NCI-H2081 (cell line): ENCODE measurements at regions not wholly inside any gene's neighbourhood (a gene's known extent, or its start where the extent isn't known, plus 50 kb on each side); places are given as distances from the start of the nearest gene placed in this dataset.
"Not testable (repeated sequence)": the region's sequence is repeated elsewhere in the genome, so short reads cannot be mapped to it uniquely, and the experiment has no call there.

ENCODE experiments used
- DNase-seq, 2 experiments: peaks; one replicate each; lab custom pipeline; 2025; lab: John Stamatoyannopoulos, UW

DNA sequence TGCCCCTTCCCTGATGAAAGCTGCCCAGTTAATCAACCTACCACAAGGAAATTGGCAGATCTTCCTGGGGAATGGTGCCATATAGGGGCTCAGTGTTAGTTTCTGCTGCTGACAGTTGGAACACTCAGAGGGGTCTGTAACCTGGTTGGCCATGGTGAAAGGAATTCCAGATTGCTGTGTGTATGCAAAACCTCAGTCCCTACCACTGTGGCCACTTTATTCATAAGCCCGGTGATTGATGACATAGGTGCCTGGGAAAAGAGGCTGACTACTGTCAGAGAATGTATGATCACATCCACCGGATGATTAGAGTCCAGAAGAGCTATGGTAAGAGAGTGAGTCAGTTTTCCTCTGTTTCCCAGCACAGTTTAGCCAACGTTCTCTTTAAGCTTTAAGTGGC, 363.9 kb upstream of the NPAP1 start:
- DNase-seq = not testable (repeated sequence)

DNA sequence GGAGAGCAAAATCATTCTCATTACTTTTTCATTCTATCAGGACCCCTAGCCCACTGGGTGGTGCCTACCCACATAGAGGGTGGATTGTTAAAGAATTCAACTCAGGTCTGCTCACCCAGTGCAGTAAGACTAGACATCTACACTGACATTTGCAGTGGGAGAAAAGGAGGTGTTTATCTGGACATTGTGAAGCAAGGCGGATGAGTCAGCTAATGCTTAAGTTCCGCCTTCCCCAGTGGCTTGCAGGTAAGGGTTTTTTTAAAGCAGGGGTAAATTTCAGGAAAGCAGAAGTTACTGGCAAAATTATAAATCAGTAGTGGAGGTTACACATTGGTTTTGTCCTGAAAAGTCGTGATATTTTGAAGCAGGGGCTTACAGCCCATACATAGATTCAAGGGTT, 359.2 kb upstream of the NPAP1 start:
- not testable (repeated sequence) for DNase-seq

DNA sequence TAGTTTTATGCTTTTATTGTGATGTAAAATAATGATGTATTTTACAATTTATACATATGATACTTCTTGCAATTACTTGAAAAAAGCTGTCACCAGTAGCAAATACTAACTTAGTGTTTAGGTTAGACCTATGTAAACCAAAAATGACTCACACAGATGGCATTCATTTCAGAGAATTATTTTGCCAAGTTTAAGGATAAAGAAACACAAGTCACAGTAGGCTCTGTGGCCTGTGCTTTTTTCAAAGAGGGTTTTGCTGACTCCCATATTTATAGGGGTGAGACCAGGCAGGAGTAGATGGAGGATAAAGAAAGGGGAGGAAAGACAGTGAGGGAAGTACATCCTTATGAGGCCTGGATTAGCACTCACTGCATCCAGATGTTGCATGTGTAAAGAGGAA, 356.6 kb upstream of the NPAP1 start:
- DNase-seq = no peak

DNA sequence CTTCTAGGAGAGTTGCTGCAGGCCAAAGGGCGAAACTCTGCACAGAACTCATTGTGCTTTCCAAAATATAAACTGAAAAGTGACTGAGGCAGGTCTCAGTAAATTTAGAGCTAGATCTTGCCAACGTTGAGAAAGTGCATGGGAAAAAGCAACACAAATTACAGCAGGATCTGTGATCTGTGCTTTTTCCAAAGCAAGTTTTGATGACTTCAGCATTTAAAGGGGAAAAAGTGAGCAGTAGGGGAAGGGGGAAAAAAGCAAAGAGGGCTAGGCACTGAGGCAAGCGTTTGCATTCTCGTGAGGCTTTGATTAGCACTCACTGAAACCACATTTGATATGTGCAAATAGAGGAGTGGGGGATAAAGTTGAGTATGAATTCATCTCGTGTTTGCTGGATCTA, 351.5 kb upstream of the NPAP1 start:
- DNase-seq = not testable (repeated sequence)

DNA sequence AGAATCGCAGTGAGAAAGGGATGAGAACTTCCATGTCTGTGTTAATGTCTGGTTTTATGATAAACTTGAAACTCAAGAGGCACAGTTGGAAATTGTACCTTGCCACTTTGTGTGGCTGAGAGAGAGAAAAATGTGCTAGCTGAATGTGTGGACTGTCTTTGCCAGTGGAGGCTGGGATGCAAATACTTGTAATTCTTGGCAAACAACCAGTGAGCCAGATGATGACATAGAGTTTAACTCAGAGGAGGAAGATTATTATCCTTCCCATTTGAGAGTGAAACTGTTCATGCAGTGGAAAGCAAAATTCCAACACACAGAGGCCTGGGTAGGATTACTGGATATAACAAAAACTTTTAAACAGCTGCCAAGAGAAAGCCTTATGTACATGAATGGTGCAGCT, 349.1 kb upstream of the NPAP1 start:
- DNase-seq = not testable (repeated sequence)

DNA sequence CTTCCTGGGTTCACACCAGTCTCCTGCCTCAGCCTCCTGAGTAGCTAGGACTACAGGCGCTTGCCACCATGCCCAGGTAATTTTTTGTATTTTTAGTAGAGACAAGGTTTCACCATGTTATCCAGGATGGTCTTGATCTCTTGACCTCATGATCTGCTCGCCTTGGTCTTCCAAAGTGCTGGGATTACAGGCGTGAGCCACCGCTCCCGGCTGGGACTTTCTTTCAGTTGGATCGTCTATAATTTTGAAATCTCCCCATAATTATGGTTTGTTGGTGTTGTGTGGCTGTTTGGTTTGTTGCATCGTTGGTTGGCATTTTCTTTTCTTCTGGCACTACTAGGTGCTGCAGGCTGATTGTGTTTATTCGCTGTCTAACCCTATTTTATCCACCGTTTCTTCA, 343.6 kb upstream of the NPAP1 start:
- DNase-seq = not testable (repeated sequence)

DNA sequence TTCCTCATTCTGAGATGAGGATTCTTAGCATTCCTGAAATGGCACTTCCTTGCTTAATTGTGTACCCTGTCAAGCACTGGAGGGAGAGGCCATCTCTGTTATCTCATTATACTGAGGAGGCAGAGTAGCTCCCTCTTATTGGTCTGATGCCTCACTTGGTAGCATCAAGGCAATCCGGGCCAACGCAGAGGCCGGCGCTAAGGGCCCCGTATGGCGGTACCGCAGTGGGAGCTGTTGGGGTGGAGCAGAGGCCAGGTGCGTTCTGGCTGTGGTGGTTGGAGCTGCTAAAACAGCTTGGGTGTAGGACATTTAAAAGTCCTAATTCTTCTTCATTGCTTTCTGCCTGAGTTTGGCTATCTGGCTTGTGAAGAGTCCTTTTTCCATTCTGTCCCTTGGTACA, 333.7 kb upstream of the NPAP1 start:
- DNase-seq = not testable (repeated sequence)

DNA sequence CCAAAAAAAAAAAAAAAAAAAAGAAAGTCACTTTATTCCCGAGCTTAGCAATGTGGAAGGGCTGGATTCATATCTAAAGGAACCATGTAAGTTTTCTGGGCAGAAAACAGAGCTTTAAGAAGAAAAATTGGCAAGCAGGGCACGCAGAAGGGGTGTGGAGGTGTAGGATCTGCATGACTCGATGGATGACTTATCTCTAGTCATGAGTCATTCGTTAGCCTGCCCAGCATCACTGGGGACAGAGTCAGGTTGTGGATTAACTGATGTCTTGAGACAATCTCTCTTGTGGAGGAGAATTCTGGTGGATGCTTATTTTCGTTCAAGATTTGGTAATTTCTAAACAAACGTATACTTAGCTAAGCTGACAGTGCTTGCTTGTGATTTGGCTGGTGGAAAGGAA, 322.8 kb upstream of the NPAP1 start:
- DNase-seq = not testable (repeated sequence)

DNA sequence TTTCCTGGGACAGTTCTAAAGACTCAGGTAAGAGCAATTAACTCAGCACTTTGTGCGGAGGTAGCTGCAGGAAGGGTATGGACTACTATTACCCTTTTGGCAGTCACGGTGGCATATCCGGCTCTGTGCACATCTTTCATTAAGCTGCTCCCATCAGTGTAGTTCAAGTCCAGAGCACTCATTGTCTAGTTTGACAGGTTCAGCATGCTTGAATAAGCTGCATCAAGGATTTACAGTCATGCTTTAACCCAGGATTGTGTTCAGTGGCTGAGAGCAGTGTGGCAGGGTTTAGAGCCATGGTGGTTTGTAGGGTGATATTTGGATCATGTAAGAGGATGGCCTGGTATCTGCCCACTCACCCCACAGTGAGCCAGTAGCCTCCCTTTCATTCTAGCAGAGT, 294.5 kb upstream of the NPAP1 start:
- DNase-seq = not testable (repeated sequence)

DNA sequence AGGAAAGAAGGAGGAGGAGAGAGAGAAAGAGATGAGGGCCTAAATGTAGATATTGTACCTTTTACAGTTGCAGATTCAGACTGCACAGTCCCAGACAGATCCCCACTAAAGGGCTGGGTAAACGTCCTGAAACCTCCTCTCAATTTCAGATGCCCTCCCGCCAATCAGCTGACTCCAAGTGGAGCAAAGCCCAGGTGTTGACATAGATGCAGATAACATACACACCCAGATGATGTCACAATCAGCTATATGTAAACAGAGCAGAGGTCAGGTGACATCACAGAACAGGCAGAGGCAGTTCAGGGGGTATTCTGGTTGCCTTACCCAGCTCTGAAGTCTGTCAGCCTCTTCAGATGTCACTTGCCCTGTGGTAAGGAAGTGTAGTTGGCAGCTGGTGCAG, 290.3 kb upstream of the NPAP1 start:
- DNase-seq = not testable (repeated sequence)

DNA sequence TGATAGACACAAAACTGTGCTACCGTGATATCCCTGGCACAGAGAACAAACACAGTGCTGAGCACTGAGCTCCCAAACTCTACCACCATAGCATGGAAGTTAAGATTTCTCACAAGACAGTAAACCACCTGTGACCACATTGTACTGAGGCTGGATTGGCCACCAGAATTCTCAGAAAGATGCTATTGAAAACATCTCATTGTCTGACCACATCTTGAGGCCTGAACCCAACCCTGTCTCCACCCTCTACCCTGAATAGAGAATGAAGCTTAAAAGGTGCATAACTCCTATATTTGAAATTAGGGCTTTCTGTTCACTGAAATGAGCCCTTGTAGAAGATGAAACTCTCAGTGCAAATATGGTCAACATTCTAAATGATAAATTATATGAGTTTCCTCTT, 281.3 kb upstream of the NPAP1 start:
- no peak for DNase-seq

DNA sequence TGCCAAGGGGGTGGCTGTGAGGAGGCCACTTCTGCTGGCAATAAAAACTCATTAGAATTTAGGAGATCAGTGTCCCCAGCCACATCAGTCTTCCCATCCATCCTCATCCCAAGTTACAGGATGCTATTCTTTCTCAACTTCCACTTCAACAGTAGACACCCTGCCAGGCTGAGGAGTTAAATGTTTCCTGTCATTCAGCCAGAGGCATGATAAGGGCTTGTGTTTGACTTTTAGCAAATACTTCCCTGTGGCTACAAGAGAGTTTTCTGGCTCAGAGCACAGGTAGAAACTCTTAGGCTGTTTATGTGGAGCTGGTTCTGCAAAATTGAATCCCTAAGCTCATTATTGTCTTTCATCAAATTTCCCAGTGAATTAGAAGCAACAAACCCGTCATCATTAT, 262.9 kb upstream of the NPAP1 start:
- not testable (repeated sequence) for DNase-seq

DNA sequence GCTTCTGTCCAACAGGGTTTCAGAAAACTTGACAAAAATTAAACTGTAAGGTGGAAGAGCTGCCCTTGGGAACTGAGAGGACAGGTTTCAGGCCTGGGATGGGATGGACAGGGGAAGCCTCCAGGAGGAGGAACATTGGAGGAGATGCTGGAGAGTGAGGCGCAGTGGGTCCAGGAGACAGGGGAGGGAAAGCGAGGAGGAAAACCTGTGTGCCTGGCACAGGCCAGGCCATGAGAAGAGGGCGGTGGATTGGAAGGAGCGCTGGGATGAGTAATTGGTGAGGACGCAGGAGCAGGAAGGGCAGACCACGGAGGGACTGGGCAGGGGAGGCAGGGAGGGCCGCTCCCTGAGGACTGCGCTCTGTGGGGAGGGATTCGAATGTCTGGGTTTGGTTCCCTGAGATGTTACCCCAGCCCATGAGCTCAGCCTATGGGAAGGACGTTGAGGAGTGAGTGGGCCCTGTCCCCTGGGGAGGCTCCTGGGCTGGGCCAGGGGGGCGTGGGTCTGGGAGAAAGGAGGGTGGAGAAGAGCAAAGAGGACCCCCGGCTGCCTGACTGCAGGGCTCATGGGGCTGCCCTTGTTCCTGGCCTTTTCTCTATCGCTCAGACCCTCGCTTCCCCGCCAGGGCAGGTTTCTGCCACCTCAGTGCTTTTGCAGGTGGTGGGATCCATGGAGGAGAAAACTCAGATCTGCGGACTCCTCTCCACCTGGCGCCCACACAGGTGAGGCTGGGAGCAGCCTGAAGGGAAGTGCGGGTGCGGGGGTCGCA, 249.1 kb upstream of the NPAP1 start:
- DNase-seq = not testable (repeated sequence)

DNA sequence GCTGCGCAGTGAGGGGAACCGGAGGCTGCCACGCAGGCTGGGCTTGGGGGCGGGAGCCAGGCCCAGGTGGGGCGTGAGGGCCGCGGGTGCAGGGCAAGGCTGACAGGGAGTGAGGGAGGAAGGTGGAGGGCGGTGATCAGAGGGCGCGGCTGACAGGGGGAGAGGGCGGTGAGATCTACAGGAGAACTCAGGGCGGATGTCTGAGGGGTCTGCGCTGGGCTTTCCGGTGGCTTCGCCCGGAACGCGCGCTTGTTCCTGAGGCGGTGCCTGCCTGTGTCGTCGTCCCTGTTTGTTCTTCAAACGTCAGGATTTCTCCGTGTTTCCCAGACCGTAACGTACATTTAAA, 248.5 kb upstream of the NPAP1 start:
- not testable (repeated sequence) for DNase-seq

DNA sequence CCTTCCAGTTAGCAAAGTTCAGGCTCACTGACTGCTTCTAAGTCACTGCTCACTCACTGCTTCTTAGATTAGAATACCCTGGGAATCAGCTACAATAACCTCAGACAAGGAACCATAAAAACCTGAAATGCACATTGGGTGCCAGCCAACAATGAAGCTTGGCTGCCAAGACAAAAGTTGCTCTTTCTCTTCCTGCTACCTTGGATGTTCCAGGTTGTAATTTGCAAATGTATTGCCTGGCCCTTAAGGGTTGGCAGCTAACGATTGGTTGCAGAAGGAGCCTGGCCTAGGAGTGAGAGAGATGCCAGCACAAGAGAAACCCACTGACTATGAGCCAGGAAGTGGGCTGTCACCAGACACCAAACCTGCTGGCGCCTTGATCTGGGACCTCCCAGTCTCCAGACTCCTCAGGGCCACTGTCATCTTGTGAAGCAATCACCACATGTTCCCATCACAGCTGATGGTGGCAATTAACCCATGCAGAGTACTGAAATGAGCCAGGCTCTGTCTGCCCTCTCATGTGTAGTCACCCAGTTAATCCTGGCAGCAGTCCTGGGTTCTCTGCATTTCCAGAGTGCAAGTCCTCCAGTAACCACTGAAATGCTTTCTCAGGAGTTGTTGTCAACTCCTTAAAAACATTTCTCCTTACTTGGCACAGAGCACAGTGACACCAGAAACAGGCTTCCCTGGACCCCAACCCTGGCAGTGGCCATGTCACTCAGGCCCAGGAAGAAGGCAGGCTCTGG, 240.3 kb upstream of the NPAP1 start:
- DNase-seq = not testable (repeated sequence)

DNA sequence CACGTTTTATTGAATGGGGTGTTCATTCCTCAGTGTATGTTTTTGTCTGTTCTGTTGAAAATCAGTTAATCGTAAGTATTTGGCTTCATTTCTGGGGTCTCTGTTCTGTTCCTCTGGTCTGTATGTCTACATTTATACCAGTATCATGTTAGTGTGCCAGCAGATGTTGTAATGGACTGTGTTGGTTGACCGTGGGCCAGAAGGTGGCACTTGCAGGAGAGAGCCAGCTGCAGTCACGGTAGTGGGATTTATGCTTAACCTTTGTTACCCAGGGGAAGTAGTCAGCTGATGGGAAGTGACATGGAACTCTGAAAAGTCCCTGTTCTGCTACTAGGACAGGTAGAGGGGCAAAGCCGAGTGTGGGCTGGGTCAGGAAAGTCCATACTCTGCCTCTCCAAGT, 238.3 kb upstream of the NPAP1 start:
- not testable (repeated sequence) for DNase-seq

DNA sequence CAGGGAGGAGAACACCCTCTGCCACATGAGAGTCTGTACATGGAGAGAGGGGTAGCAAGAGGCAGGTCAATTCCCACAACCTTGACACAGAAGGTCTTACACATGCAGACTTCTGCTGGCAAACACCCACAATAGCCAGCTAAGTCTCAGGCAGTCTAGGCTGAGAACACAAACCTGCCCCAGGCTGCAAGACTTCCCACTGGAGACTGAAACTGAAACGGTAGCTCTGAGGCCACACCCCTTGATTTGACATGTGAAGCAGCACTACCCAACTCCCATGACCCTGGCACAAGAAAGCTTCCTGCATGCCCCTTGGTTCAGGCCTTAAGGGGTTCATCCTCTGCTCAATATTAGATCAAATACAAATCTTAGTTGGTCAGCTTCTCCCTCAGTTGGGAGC, 237.8 kb upstream of the NPAP1 start:
- not testable (repeated sequence) for DNase-seq

DNA sequence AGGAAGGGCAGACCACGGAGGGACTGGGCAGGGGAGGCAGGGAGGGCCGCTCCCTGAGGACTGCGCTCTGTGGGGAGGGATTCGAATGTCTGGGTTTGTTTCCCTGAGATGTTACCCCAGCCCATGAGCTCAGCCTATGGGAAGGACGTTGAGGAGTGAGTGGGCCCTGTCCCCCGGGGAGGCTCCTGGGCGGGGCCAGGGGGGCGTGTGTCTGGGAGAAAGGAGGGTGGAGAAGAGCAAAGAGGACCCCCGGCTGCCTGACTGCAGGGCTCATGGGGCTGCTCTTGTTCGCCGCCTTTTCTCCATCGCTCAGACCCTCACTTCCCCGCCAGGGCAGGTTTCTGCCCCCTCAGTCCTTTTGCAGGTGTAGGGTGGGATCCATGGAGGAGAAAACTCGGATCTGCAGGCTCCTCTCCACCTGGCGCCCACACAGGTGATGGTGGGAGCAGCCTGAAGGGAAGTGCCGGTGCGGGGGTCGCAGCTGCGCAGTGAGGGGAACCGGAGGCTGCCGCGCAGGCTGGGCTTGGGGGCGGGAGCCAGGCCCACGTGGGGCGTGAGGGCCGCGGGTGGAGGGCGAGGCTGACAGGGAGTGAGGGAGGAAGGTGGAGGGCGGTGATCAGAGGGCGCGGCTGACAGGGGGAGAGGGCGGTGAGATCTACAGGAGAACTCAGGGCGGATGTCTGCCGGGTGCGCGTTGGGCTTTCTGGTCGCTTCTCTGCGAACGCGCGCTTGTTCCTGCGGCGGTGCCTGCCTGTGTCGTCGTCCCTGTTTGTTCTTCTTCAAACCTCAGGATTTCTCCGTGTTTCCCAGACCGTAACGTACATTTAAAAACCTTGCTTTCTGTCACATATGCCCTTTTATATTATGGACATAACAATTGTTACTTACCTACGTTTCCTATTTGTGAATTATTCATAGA, 198.2 kb upstream of the NPAP1 start:
- not testable (repeated sequence) for DNase-seq

DNA sequence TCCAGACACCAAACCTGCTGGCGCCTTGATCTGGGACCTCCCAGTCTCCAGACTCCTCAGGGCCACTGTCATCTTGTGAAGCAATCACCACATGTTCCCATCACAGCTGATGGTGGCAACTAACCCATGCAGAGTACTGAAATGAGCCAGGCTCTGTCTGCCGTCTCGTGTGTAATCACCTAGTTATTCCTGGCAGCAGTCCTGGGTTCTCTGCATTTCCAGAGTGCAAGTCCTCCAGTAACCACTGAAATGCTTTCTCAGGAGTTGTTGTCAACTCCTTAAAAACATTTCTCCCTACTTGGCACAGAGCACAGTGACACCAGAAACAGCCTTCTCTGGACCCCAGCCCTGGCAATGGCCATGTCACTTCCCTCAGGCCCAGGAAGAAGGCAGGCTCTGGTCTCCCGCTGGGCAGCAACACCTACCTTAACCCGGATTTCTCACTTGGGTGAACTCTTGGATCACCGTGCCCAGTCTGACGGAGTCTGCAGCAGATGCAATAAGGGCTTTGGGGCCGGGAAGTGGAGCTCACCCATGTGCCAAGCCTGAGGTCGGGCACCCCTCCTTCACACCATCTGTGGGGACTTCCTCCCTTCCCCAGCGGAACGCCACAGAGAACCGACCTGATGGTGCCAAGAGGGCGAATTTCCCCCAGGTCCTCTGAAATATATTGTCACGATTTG, 189.5 kb upstream of the NPAP1 start:
- DNase-seq = not testable (repeated sequence)

DNA sequence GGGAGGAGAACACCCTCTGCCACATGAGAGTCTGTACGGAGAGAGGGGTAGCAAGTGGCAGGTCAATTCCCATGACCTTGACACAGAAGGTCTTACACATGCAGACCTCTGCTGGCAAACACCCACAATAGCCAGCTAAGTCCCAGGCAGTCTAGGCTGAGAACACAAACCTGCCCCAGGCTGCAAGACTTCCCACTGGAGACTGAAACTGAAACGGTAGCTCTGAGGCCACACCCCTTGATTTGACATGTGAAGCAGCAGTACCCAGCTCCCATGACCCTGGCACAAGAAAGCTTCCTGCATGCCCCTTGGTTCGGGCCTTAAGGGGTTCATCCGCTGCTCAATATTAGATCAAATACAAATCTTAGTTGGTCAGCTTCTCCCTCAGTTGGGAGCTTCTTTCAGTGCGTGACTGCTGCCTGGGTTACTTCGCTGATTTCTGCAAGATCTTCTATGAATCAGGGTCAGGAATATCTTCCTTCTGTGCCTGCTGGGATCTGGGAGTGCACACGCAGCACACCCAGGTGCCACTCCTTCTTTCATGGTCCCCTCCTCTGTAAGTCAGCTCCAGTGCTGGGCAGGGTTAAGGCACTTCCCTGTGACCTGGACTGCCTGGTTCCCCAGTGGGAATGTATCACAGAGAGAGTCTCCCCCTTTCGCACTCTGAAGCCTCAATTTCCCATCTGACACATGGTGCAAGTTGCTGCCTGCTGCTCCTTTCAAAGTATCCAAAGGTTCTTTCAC, 187.2 kb upstream of the NPAP1 start:
- not testable (repeated sequence) for DNase-seq

DNA sequence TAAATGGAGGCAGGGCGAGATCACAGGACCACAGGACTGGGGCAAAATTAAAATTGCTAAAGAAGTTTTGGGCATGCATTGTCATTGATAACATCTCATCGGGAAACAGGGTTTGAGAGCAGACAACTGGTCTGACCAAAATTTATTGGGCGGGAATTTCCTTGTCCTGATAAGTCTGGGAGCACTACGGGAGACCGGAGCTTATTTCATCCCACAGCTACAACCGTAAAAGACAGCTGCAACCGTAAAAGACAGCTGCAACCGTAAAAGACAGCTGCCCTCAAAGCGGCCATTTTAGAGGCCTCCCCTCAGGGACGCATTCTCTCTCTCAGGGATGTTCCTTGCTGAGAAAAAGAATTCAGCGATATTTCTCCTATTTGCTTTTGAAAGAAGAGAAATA, 170.4 kb upstream of the NPAP1 start:
- not testable (repeated sequence) for DNase-seq
